GM23338 (cell line): ENCODE measurements at regions not wholly inside any gene's neighbourhood (a gene's known extent, or its start where the extent isn't known, plus 50 kb on each side); places are given as distances from the start of the nearest gene placed in this dataset.

Source experiments
- JUNB ChIP-seq: IDR thresholded peaks from one replicate; pipeline ENCODE4 v1.6.1; 2016; ENCODE audit warnings: antibody characterized with exemption; ENCODE audit not compliant: unreplicated experiment
- ZNF331 ChIP-seq: fragments of 250-450 bp; sonication (Bioruptor Pico); IDR thresholded peaks from 2 replicates; pipeline ENCODE4 v1.5.0; 2020; ENCODE audit warnings: low read depth, mild to moderate bottlenecking, moderate library complexity
- TF ChIP-seq, protein P1 (sequence below), 2 experiments: fragments of 200-600 bp in 1 of 2; sonication (generic) in 1 of 2; conservative IDR thresholded peaks; 2 replicates each; pipeline versions ENCODE4 v1.5.1 to v1.6.1; 2016 to 2017; ENCODE audit warnings: antibody characterized with exemption in 2 of 2, low read depth in 2 of 2, mild to moderate bottlenecking in 2 of 2, moderate library complexity in 1 of 2

DNA sequence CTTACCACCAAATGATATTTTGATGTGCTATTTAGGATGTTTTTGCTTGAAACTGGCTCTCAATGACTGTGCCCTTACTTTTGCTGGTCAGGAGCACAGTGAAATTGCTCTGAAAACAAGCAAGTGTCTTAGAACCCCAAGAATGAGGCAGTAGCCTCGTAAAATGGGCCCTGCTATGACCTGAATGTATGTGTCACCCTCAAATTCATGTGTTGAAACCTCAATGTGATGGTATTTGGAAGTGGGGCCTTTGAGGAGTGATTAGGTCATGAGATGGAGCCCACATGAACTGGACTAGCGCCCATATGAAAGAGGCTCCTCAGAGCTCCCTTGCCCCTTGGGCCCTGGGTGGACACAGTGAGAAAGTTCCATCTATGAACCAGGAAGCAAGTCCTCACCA is 155.2 kb downstream of the ZIC5 start:
- TF ChIP-seq JUNB (no peak), ZNF331 (no peak)
- TF ChIP-seq, protein P1, sequence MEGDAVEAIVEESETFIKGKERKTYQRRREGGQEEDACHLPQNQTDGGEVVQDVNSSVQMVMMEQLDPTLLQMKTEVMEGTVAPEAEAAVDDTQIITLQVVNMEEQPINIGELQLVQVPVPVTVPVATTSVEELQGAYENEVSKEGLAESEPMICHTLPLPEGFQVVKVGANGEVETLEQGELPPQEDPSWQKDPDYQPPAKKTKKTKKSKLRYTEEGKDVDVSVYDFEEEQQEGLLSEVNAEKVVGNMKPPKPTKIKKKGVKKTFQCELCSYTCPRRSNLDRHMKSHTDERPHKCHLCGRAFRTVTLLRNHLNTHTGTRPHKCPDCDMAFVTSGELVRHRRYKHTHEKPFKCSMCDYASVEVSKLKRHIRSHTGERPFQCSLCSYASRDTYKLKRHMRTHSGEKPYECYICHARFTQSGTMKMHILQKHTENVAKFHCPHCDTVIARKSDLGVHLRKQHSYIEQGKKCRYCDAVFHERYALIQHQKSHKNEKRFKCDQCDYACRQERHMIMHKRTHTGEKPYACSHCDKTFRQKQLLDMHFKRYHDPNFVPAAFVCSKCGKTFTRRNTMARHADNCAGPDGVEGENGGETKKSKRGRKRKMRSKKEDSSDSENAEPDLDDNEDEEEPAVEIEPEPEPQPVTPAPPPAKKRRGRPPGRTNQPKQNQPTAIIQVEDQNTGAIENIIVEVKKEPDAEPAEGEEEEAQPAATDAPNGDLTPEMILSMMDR (conservative IDR thresholded peaks at IDR 0.05; ENCODE audit: low read depth in 2 of 2) = no peak
